SK-N-MC (cell line): ENCODE measurements at regions not wholly inside any gene's neighbourhood (a gene's known extent, or its start where the extent isn't known, plus 50 kb on each side); places are given as distances from the start of the nearest gene placed in this dataset.

Experiments used
- DNase-seq: peaks from one replicate; pipeline ENCODE4 v3.0.0-alpha.2; 2011; ENCODE audit warnings: low read depth, low spot score
- H3K27ac ChIP-seq: fragments of 200-600 bp; sonication (generic); 2 replicates; pipeline ENCODE4 v1.5.1; 2016; ENCODE audit warnings: mixed run types
- H3K36me3 ChIP-seq: fragments of 200-600 bp; sonication (generic); 2 replicates; pipeline ENCODE4 v1.6.1; 2017; ENCODE audit warnings: antibody characterized with exemption, low read length, mixed read lengths; ENCODE audit not compliant: insufficient read depth
- H3K4me3 ChIP-seq: fragments of 200-600 bp; sonication (generic); 2 replicates; pipeline ENCODE4 v1.5.1; 2016
- H3K9ac ChIP-seq: fragments of 200-600 bp; sonication (generic); 2 replicates; pipeline ENCODE4 v1.8.0; 2017; ENCODE audit warnings: mixed run types, mixed read lengths; ENCODE audit not compliant: insufficient read length
- H3K9me3 ChIP-seq: fragments of 200-600 bp; sonication (generic); 2 replicates; pipeline ENCODE4 v1.6.1; 2017; ENCODE audit warnings: low read depth, mild to moderate bottlenecking, antibody characterized with exemption, low read length, moderate library complexity, mixed read lengths
- EZH2 ChIP-seq: fragments of 200-600 bp; sonication (generic); IDR thresholded peaks from one replicate; pipeline ENCODE4 v1.6.1; 2017; ENCODE audit warnings: antibody characterized with exemption
- FOXP2 ChIP-seq: optimal IDR thresholded peaks from 2 replicates; pipeline ENCODE3; 2011; ENCODE audit warnings: mild to moderate bottlenecking, moderate library complexity; ENCODE audit not compliant: insufficient read depth; ENCODE audit errors: extremely low read length, control extremely low read depth
- POLR2AphosphoS5 ChIP-seq: IDR thresholded peaks from 2 replicates; pipeline ENCODE4 v1.6.1; 2012; ENCODE audit warnings: mild to moderate bottlenecking, low read depth, low read length, borderline replicate concordance

GRCh38 chr2:147515213-147515612, 329.6 kb upstream of the ACVR2A start:
- H3K4me3 ChIP-seq: no peak overlapping the region
- H3K36me3 ChIP-seq: no peaks in the 10 kb centered on the region
- no peak for DNase-seq
- H3K9me3 ChIP-seq: no peaks in the 10 kb centered on the region
- no peak overlapping the region for H3K9ac ChIP-seq
- TF ChIP-seq POLR2AphosphoS5 (no peak), FOXP2 (no peak), EZH2 (no peak)
- H3K27ac ChIP-seq: no peak overlapping the region

GRCh38 chr2:147512206-147512605, 332.6 kb upstream of the ACVR2A start:
- Histone ChIP-seq H3K27ac (peak overlapping the region; percentile 62), H3K36me3 (no peaks in the 10 kb centered on the region), H3K9ac (peak overlapping the region; percentile 24), H3K4me3 (peak overlapping the region; percentile 65), H3K9me3 (no peaks in the 10 kb centered on the region)
- DNase-seq: no peak
- TF ChIP-seq FOXP2 (no peak), POLR2AphosphoS5 (no peak), EZH2 (no peak)

- no peaks in the 10 kb centered on the region for H3K36me3 ChIP-seq
- H3K9me3 ChIP-seq: no peaks in the 10 kb centered on the region
- peak; percentile 26 for DNase-seq
- H3K27ac ChIP-seq: peak overlapping the region; percentile 62
- peak overlapping the region; percentile 24 for H3K9ac ChIP-seq
- H3K4me3 ChIP-seq: peak overlapping the region; percentile 65
- TF ChIP-seq POLR2AphosphoS5 (no peak), EZH2 (no peak), FOXP2 (no peak)
Observed at GRCh38 chr2:147511491-147511948, 333.3 kb upstream of the ACVR2A start.

GRCh38 chr2:147509821-147510220, 335.0 kb upstream of the ACVR2A start:
- DNase-seq: no peak
- Histone ChIP-seq H3K9ac (no peak overlapping the region), H3K4me3 (no peak overlapping the region), H3K9me3 (no peaks in the 10 kb centered on the region), H3K36me3 (no peaks in the 10 kb centered on the region), H3K27ac (no peak overlapping the region)
- TF ChIP-seq EZH2: no peak
- TF ChIP-seq POLR2AphosphoS5: no peak
- TF ChIP-seq FOXP2: no peak

GRCh38 chr2:147506889-147507288, 337.9 kb upstream of the ACVR2A start:
- TF ChIP-seq EZH2 (no peak), POLR2AphosphoS5 (no peak), FOXP2 (no peak)
- DNase-seq: no peak
- H3K27ac ChIP-seq: no peak overlapping the region

GRCh38 chr2:147502711-147503290, 342.0 kb upstream of the ACVR2A start:
- Histone ChIP-seq H3K36me3 (no peaks in the 10 kb centered on the region), H3K27ac (no peak overlapping the region), H3K9me3 (no peaks in the 10 kb centered on the region), H3K9ac (no peak overlapping the region), H3K4me3 (no peak overlapping the region)
- TF ChIP-seq EZH2 (no peak), FOXP2 (no peak), POLR2AphosphoS5 (no peak)
- DNase-seq: no peak

More at GRCh38 chr2:147506889-147507288, 337.9 kb upstream of the ACVR2A start:
- Histone ChIP-seq H3K9me3 (no peaks in the 10 kb centered on the region), H3K4me3 (no peak overlapping the region), H3K9ac (no peak overlapping the region), H3K36me3 (no peaks in the 10 kb centered on the region)

GRCh38 chr2:147501968-147502367, 342.9 kb upstream of the ACVR2A start:
- H3K27ac ChIP-seq: no peak overlapping the region
- no peak overlapping the region for H3K9ac ChIP-seq
- no peaks in the 10 kb centered on the region for H3K36me3 ChIP-seq
- no peak overlapping the region for H3K4me3 ChIP-seq
- TF ChIP-seq FOXP2 (no peak), EZH2 (no peak), POLR2AphosphoS5 (no peak)
- no peaks in the 10 kb centered on the region for H3K9me3 ChIP-seq
- no peak for DNase-seq

- no peaks in the 10 kb centered on the region for H3K36me3 ChIP-seq
- no peaks in the 10 kb centered on the region for H3K9me3 ChIP-seq
- H3K27ac ChIP-seq: no peak overlapping the region
- H3K9ac ChIP-seq: no peak overlapping the region
- TF ChIP-seq FOXP2 (no peak), EZH2 (no peak), POLR2AphosphoS5 (no peak)
- no peak for DNase-seq
- H3K4me3 ChIP-seq: no peak overlapping the region
Observed at GRCh38 chr2:147500819-147501395, 343.9 kb upstream of the ACVR2A start.
